ENCODE measurements at regions not wholly inside any gene's neighbourhood (a gene's known extent, or its start where the extent isn't known, plus 50 kb on each side); places are given as distances from the start of the nearest gene placed in this dataset.
"Not testable (repeated sequence)": the region's sequence is repeated elsewhere in the genome, so short reads cannot be mapped to it uniquely, and the experiment has no call there.

DNA sequence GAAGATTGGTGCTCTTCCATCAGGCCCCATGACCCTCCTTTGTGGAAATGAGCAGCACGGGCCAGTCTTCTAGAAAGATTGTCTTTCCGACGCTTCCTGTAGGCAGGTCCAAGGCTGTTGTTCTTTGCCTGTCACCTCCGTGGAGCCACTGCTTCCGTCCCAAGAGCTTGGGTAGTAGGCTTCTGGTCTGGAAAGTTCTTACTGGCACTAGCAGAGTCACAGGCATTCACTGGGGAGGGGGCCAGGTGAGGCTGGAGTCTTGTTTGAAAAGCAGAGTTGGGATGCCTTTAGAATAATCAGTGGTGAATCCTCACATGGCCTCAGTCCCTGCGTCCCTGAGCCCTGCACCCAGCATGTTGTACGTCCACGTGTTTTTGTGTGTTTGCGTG lies 76.2 kb upstream of the ADPGK start:
- DNase-seq = peak; percentile 6

DNA sequence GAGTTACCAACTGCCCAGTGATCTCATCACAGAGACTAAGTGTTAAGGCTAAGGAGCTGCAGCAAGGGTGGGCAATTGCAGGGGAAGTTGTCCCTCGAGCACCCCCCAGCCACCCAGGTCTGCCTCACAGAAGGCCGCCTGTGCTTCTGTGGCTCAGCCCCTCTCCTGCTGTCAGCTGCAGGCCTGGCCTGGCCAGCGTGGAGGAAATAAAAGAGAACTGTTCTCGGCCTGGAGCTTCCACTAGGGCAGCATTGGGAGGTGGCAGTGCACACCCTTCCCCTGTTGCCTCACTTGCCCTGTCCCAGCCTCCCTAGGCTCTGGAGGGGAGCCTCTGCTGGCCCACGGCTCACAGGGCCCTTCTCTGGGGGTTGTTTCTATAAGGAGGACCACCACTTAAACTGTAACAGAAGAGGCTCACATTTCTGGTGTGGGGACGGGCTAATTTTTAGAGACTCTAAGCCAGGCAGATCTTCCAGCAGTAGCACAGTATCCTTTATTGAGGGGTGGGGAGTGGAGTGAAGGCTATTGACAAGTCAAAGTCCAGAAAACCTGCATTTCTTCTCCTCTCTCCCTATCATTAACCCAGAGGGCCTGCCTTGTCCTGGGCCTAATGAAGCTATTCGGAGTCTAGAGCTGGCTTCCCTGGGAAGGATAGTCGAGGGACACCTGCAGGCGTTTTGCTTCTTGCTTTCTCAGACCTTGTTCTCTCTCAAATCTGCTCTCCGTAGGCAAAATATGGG lies 75.6 kb upstream of the ADPGK start:
- peak; percentile 36 for DNase-seq

DNA sequence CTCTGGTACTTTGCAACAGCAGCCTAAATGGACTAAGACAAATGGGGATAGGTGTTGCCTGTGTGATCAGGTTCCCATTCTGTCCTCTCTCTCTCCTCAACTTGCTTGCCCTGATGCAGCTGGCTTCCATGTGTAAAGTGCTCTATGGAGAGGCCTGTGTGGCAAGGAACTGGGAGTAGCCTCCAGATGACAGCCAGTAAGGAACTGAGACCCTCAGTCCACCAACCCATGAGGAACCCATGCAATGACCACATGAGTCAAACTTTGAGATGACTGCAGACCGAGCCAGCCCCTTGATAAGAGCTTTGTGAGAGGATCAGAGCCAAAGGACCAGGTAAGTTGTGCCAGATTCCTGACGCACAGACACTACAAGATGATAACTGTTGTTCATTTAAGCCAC lies 74.6 kb upstream of the ADPGK start:
- peak; percentile 23 for DNase-seq

DNA sequence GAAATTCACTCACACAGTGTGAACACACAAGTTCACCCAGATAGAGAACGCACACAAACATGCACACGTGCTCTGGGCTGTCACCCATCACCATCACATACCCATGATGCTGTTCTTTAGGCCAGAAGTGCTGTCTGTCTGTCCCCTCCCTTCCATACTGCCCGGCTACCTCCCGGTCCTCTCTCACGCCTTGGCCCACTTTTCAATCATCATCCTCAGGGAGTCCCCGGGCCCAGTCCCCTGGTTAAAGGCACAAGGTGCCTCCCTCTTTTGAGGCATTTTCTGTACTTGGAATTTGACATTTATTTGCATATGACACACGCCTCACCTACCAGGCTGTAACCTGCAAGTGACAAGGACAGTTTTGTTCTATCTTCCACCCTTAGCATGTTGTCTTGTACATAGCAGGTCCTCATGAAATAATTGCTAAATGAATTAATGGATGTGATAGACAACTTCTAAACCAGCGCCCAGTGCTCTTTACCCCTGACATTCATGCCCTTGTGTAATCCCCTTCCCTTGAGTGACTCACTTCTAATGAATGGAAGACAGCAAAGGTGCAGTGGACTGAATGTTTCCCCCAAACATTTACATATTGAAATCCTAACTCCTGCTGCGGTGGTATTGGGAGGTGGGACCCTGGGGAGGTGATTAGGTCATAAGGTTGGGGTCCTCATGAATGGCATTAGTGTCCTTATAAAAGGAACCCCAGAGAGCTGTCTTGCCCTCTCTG lies 73.9 kb upstream of the ADPGK start:
- peak; percentile 17 for DNase-seq

DNA sequence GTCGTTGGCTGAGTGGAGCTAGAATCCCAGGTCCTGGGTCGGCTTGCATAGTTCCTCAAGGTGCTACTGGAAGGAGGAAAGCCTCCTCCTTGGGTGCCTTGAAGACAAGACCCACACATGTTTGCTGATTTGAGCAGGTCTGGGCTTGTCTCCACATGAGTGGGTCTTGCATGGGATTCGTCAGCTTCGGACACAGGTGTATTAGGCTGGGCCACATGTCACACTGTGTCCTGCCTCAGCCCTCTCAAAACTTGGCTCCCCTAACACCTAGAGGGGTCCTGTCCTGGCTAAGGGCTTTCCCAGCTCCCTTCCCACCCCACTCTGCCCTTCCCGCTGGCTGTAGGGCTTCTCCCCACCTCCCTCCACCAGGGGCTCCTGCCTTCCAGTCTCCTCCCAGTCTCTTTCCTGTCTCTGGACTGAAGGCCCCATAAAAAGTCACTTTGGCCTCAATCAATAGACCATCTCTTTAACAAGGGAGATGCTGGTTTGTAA lies 73.0 kb upstream of the ADPGK start:
- DNase-seq = peak; percentile 18

DNA sequence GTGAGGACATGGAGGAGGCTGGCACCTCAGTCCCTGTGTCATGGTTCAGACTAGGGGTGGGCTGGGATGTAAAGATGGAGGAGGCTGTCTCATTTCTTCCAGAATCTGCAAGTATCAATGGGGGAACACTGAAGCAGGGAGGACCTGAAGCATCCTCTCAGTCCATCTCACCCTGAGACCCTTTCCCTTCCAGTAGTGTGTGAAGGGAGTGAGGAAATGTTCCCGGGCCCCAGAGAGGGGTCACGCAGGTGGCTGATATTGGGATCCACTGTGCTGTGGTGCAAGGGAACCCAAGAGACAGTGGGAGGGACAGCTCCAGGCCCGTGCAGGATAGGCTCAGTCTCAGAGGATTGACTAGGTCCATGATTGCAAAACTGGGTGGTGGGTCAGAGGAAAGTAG lies 72.2 kb upstream of the ADPGK start:
- peak; percentile 18 for DNase-seq

DNA sequence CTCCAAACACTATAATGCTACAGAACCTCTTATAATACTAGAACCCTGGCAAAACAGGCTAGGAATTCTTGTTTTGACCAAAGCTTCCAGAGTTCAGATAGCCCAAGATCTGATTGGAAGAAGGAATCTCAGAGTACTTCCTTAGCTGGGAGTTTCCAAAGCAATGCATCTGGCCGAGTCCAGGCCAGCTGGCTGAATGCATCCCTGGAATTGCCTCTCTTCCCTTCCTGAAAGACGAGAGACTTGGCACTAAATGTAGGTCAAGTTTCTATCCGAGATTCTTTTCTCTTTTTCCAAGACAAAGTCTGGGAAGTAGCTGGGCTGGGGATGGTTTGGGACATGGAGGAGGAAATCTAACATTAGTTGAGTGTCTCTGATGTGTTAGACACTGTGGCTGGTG lies 68.7 kb upstream of the ADPGK start:
- peak; percentile 1 for DNase-seq

DNA sequence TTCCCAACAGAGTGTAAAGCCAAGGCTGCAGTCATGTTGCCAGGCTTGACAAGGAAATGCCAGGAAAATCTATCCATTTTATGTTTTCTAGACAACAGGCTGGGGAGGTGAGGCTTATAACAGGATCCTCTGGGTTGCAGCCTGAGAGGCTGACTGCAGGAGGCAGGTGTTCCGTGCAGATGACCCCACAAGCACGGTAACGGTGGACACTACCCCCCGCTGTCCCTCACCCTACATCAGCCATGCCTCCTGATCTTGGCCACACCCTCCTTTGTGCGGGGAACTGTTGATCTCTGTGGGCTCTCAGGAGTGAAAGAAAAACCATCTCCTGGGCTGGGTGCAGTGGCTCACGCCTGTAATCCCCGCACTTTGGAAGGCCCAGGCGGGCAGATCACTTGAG lies 68.0 kb upstream of the ADPGK start:
- no peak for DNase-seq

DNA sequence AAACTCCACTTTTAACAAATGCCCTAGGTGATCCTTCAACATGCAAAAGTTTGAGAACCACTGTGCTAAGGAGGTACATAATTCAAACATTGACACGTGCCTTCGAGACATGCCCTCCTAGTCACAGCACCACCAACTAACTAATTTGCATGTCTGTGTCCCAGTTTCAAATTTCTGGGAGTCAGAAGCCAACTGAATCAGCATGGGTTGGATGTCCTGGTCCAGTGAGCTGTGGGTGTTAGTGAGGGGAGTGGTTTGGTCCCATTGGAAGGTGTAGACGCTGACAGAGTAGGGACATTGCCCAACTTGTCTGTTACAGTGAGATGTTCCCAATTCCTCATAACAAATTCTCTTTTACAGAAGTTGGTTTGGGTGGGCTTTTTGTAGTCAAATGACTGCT lies 67.3 kb upstream of the ADPGK start:
- no peak for DNase-seq

DNA sequence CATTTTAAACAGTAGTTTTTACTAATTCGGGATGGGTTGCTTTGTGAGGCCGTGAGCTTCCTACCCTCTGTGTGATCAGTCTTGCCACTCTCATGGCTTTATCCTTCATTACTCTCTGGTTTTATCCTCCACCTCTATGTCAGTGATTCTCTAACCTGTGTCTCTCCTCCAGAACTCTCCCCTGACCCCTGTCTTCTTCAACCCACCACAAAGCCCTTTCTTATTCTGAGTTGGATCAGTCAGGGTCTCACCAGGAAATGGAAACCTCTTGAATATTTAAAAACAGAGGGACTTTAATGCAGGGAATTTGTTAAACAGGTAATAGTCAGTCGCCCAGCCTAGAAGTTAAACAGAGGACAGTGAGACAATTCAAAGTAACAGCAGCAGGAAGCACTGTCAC lies 64.2 kb upstream of the ADPGK start:
- no peak for DNase-seq

DNA sequence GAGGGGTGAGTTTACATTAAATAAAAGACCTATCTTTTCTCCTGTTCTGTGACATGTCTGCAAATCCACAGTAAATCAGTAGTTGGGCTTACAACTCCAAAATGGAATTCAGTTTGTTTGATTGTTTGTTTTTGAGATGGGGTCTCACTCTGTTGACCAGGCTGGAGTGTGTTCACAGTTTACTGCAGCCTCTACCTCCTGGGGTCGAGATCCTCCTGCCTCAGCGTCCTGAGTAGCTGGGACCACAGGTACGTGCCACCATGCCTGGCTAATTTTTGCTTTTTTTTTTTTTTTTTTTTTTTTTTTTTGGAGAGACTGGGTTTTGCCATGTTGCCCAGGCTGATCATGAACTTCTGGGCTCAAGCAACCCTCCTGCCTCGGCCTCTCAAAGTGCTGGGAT lies 63.5 kb upstream of the ADPGK start:
- no peak for DNase-seq

DNA sequence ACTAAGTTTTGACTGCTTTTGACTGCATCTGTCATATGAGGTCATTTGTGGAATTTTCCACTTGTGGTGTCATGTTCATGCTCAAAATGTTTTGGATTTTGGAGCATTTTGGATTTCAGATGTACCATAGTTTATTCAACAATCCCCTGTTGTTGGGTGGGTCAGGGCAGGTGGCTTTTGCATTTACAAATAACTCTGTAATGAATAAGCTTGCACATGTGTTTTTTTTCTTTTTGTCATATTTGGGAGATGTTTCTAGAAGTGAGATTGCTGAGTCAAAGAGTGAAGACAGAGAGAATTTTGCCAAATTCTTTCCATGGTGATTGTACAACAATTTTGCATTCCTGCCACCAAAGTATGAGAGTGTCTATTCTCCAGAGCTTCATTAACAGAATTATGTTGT lies 62.4 kb upstream of the ADPGK start:
- no peak for DNase-seq

DNA sequence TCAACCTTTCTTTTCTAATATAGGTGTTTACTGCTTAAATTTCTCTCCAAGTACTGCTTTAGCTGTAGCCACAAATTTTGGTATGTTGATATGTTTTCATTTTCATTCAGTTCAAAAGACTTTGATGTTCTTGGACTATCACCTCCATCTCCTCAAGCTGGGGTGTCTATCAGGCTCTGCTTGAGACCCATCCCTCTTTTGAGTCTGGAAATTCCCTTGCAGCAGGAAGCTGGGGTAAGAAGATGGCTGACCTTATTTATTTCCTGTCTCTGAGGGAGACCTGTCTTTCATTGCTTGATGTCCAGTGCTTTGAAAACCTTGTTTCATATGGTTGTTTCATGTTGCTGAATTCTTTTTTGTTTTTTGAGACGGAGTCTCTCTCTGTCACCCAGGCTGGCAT lies 60.5 kb upstream of the ADPGK start:
- no peak for DNase-seq

DNA sequence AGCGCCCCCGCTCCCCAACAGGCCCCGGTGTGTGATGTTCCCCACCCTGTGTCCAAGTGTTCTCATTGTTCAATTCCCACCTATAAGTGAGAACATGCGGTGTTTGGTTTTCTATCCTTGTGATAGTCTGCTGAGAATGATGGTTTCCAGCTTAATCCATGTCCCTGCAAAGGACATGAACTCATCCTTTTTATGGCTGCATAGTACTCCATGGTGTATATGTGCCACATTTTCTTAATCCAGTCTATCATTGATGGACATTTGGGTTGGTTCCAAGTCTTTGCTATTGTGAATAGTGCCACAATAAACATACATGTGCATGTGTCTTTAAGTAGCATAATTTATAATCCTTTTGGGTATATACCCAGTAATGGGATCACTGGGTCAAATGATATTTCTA lies 59.8 kb upstream of the ADPGK start:
- not testable (repeated sequence) for DNase-seq

DNA sequence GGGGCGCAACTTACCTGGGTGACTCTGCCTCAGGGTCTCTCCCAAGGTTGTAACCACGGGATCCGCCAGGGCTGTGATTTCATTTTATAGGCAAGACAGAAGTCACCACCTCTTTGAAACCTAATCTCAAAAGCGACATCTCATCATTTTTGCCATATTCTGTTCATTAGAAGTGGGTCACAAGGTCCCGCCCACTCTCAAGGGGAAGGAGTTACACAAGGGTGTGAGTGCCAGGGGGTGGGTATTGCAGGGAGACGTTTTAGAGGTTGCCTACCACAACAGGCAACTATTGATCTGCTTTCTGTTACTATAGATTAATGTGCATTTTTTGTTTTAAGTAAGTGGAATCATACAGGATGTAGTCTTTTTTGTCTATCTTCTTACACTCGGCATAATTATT lies 56.6 kb upstream of the ADPGK start:
- DNase-seq = no peak

DNA sequence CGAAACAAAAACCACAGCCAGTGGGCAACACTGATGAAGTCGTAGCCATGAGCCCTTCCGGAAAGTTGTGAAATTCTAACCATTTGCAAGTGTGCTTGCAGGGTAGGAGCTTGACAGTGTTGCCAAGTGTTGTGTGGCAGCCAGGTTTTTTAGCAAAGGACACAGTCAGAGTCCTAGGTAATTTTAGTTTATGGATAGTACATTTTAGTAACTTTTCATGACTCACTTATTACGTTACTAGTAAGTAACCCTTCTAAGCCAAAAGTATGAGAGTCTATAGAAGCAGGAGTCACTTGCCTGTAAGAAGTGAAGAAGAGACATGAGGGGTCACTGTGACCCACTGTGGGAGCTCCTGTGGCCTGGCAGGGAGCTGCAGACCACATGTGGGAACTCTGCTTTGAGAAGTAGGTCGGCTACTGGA lies 54.8 kb upstream of the ADPGK start:
- DNase-seq = no peak

DNA sequence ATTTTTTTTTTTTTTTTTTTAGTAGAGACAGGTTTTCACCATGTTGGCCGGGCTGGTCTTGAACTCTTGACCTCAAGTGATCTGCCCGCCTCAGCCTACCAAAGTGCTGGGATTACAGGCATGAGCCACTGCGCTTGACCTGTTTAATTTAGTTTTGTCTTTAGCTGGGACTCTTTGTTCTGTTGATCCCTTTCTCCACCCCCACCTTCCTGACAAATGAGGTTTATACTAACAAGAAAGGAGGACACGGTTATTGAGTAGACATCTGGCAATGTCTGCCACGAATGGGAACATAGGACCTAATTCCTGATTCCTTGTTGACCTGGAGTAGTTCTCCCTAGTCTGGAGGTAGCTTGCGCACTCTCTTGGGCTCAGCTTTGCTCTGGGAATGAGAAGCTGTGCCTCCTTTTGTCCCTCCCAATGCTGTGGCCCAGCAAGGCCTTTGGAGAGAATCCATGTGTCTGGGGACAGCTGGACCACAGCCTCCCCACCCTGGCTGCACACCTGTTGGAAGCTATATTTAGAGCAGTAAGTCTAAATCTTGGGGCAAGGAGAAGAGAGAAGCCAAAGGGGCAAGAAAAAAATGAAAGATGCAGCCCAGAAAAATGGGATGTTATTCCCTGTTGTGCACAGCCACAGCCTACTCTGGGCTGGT lies 53.2 kb upstream of the ADPGK start:
- DNase-seq = no peak

DNA sequence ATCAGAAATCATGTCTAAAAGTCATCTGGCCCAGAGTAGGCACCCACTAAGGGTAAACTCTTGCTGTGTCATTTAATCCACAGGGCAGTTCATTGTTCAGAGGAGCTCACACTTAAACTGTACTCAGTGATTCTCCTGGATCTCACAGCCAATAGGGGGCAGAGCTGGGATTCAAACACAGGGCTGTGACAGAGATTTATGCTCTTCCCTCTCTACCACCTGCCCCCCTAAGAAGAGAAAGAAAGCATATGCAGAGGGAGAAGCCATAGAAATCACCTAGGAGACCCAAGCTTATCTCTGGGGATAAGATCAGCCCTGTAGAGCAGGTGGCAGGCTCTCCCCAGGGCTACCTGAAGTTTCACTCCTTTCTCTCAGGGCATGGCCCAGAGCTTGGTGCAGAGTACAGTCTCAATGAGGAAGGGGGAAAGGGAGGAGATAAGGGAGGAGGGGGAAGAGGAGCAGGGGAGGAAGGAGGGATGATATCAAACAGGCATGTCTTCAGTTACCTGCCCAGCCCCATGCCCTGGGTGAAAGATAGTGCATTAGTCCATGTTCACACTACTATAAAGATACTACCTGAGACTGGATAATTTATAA lies 51.8 kb upstream of the ADPGK start:
- DNase-seq = no peak

DNA sequence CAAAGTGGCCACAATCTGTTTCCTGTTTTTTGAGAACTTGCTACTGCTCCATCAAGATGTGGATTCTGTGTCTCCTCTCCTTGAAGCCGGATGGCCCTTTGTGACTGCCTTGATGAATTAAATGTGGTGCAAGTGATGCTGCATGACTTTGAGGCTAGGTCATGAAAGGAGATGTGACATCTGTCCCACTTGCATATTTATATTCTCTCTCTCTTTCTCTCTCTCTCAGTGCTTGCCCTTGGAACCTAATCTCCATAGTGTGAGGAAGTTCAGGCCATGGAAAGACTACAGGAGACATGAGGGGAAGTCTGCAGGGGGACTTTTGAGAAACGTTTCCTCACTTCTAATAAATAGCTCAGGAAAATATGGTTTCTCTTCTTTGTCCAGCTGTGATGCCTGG lies 50.0 kb upstream of the ADPGK start:
- no peak for DNase-seq
